Right lobe of liver (tissue), 4 donors: ENCODE measurements at regions not wholly inside any gene's neighbourhood (a gene's known extent, or its start where the extent isn't known, plus 50 kb on each side); places are given as distances from the start of the nearest gene placed in this dataset.

Experiments used
- POLR2A ChIP-seq: fragments of 450-650 bp; IDR thresholded peaks from one replicate; pipeline ENCODE4 v1.6.1; 2017; ENCODE audit warnings: antibody characterized with exemption, mild to moderate bottlenecking
- TF ChIP-seq, protein P1 (sequence below), 4 donors: fragments of 200-600 bp in 3 of 4; fragments of 450-650 bp in 1 of 4; IDR thresholded peaks; one replicate each; pipeline versions ENCODE4 v1.5.1 to v1.8.0; 2016 to 2022; ENCODE audit warnings: antibody characterized with exemption in 4 of 4, mild to moderate bottlenecking in 2 of 4
- donor health status: DM: no; HTN: no; CAD: no.
- donor health status: DM: no; HTN: no; CAD: no.
- donor health status: DM: no; HTN: yes; CAD: no.

DNA sequence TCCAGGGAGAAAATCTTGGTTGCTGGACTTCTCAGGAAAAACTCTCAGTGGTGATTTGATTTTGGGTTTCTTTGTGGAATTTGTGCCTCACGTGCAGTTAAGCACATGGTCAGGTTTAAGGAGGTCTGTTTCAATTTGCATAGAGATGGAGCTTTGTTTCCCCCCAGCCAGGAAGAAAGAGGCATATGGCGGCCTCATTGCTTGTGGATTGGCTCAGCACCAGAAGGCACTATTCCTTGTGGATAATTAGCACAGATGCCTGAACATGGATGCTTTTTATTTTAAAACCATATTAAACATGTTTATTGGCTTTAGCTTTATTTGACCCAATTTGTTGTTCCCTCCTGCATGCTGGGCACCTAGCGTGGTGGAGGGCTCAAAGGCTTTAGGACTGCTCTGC is 125.1 kb upstream of the RGMA start:
- TF ChIP-seq, protein P1, sequence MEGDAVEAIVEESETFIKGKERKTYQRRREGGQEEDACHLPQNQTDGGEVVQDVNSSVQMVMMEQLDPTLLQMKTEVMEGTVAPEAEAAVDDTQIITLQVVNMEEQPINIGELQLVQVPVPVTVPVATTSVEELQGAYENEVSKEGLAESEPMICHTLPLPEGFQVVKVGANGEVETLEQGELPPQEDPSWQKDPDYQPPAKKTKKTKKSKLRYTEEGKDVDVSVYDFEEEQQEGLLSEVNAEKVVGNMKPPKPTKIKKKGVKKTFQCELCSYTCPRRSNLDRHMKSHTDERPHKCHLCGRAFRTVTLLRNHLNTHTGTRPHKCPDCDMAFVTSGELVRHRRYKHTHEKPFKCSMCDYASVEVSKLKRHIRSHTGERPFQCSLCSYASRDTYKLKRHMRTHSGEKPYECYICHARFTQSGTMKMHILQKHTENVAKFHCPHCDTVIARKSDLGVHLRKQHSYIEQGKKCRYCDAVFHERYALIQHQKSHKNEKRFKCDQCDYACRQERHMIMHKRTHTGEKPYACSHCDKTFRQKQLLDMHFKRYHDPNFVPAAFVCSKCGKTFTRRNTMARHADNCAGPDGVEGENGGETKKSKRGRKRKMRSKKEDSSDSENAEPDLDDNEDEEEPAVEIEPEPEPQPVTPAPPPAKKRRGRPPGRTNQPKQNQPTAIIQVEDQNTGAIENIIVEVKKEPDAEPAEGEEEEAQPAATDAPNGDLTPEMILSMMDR (IDR thresholded peaks at IDR 0.05): no peak
- TF ChIP-seq POLR2A: no peak
